GM23248 (cell line): ENCODE measurements at regions not wholly inside any gene's neighbourhood (a gene's known extent, or its start where the extent isn't known, plus 50 kb on each side); places are given as distances from the start of the nearest gene placed in this dataset.
"Not testable (repeated sequence)": the region's sequence is repeated elsewhere in the genome, so short reads cannot be mapped to it uniquely, and the experiment has no call there.

Source experiments
- EZH2 ChIP-seq: fragments of 200-600 bp; sonication (generic); IDR thresholded peaks from 2 replicates; pipeline ENCODE4 v1.6.1; 2018; ENCODE audit warnings: antibody characterized with exemption, mild to moderate bottlenecking; ENCODE audit not compliant: insufficient read depth, poor library complexity, severe bottlenecking
- EZH2phosphoT487 ChIP-seq: fragments of 200-600 bp; sonication (generic); IDR thresholded peaks from 2 replicates; pipeline ENCODE4 v1.6.1; 2018; ENCODE audit warnings: antibody characterized with exemption, moderate library complexity, mild to moderate bottlenecking, low read depth; ENCODE audit not compliant: insufficient read depth

GRCh38 chr5:34179453-34180190 is 136.6 kb upstream of the C1QTNF3 start:
- TF ChIP-seq EZH2, EZH2phosphoT487: not testable (repeated sequence)
